Progenitor cell of endocrine pancreas (in vitro differentiated cells): ENCODE measurements at regions not wholly inside any gene's neighbourhood (a gene's known extent, or its start where the extent isn't known, plus 50 kb on each side); places are given as distances from the start of the nearest gene placed in this dataset.

Experiments
- DNase-seq: peaks from one replicate; pipeline ENCODE4 v3.0.0; 2021; ENCODE audit warnings: low spot score; ENCODE audit not compliant: unreplicated experiment
- H3K27ac Mint-ChIP-seq: 2 replicates; pipeline ENCODE4 v1.8.0; 2021; ENCODE audit warnings: mild to moderate bottlenecking, moderate library complexity, mixed read lengths
- H3K27me3 Mint-ChIP-seq: 2 replicates; pipeline ENCODE4 v1.8.0; 2021; ENCODE audit warnings: mixed read lengths
- H3K36me3 Mint-ChIP-seq: 2 replicates; pipeline ENCODE4 v1.8.0; 2022; ENCODE audit warnings: mixed read lengths; ENCODE audit not compliant: insufficient read depth
- H3K4me1 Mint-ChIP-seq: 2 replicates; pipeline ENCODE4 v1.8.0; 2021; ENCODE audit warnings: low read depth, mixed read lengths
- H3K4me3 Mint-ChIP-seq: 2 replicates; pipeline ENCODE4 v1.8.0; 2021; ENCODE audit warnings: low read depth, mild to moderate bottlenecking, moderate library complexity, mixed read lengths
- H3K9me3 Mint-ChIP-seq: 2 replicates; pipeline ENCODE4 v1.8.0; 2021; ENCODE audit warnings: low read depth, mixed read lengths
- CTCF ChIP-seq: fragments of 200-600 bp; sonication (generic); IDR thresholded peaks from one replicate; pipeline ENCODE4 v1.5.0; 2021; ENCODE audit warnings: antibody characterized with exemption, mild to moderate bottlenecking; ENCODE audit not compliant: unreplicated experiment

GRCh38 chr1:22290611-22291010 lies 147.7 kb upstream of the WNT4 start:
- TF ChIP-seq CTCF: no peak
- H3K4me3 Mint-ChIP-seq: no peak overlapping the region
- H3K4me1 Mint-ChIP-seq: no peaks in the 10 kb centered on the region
- no peak overlapping the region for H3K27ac Mint-ChIP-seq
- no peaks in the 10 kb centered on the region for H3K36me3 Mint-ChIP-seq
- peaks cover 31% of the 10 kb centered on the region for H3K27me3 Mint-ChIP-seq
- no peak for DNase-seq
- peaks cover 3% of the 10 kb centered on the region for H3K9me3 Mint-ChIP-seq

DNA sequence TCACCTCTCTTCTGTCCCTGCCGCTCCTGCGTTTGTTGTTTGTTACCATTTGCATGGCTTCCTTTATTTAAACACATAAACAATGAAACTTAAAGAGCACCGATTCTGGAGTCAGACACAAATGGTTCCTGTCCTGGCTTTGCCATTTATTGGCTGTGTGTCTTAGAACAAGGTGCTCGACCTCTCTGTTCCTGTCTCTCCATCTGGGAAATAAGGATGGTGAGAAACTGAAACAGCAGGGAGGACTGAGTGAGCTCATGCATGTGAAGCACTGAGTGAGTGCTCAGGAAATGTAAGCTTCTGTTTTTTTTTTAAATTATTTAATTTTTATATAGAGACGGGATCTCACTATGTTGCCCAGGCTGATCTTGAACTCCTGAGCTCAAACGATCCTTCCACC lies 148.2 kb upstream of the WNT4 start:
- no peak for TF ChIP-seq CTCF
- Mint-ChIP-seq H3K36me3 (no peaks in the 10 kb centered on the region), H3K4me3 (no peak overlapping the region), H3K27me3 (peaks cover 35% of the 10 kb centered on the region), H3K27ac (no peak overlapping the region), H3K4me1 (no peaks in the 10 kb centered on the region), H3K9me3 (peaks cover 3% of the 10 kb centered on the region)
- DNase-seq: no peak

DNA sequence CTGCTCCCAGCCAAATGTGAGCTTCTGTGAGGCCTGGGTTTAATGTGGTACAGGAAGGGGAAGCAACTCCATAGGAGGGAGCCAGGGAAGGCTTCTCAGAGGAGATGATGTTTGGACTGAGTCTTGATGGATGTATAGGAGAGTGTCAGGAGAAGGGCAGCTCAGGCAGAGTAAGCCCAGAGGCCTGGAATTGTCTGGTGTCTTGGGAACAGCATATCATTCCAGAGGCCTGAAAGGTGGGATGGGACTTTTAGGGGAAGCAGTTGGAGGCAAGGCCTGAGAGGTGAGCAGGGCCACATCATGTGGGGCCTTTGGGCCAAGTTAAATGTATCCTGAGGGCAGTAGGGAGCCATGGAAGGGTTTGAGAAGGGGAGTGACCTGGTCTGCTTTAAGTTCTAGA lies 148.6 kb upstream of the WNT4 start:
- Mint-ChIP-seq H3K36me3 (no peaks in the 10 kb centered on the region), H3K4me1 (no peaks in the 10 kb centered on the region), H3K27ac (no peak overlapping the region), H3K9me3 (peaks cover 3% of the 10 kb centered on the region), H3K4me3 (no peak overlapping the region), H3K27me3 (peaks cover 40% of the 10 kb centered on the region)
- DNase-seq: no peak
- no peak for TF ChIP-seq CTCF

DNA sequence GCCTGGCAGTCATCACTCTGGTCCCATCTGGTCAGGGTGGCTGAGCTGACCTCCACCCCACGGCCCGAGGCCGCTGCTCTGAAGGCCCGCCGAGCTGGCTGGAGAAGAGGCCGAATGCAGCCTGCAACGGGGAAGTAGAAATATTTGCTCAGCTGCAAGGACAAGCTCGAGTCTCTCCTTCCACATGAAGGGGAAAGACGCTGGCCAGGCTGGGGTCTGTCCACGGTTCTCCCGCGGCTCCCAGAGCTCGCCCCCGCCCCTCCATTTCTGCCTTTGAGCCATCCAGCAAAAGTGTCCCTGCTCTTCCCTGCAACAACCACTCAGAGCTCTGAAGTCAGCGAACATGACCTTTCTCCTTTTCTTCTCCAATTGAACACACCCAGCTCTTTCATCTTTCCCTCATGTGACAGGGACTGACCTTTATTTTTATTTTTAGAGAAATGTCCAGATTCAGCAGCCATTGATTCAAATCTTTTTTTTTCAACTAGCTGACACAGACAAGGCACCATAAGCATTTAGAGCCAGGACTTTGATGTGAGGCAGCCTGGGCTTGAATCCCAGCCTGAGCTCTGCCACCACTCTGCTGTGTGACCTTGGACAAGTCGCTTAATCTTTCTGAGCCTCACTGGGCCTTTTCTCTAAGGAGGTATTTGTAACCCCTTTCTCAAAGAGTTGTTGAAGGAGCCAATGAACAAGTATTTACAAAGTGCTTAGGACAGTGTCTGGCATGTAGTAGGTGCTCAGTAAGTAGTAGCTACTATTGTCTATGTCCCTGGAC lies 149.3 kb upstream of the WNT4 start:
- Mint-ChIP-seq H3K4me1 (no peaks in the 10 kb centered on the region), H3K4me3 (no peak overlapping the region)
- DNase-seq: no peak

DNA sequence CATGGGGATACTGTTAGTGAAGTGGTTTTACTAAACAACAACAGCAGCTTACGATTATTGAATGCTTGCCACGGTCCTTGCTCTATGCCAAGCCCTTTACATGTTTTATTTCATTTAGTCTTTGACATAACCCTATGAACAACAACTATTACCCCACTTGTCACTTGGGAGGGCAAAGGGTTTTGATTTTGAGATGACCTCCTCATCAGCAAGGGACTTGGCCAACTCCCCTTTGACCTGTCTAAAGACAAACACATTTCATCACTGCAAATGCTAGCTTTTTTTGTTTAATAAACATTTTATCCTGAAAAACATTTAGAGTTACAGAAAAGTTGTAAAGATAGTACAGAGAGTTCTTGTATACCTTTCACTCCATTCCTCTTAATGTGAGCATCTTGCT lies 152.5 kb upstream of the WNT4 start:
- H3K4me1 Mint-ChIP-seq: no peaks in the 10 kb centered on the region
- peaks cover 35% of the 10 kb centered on the region for H3K27me3 Mint-ChIP-seq
- peaks cover 5% of the 10 kb centered on the region for H3K9me3 Mint-ChIP-seq
- TF ChIP-seq CTCF: no peak
- no peaks in the 10 kb centered on the region for H3K36me3 Mint-ChIP-seq
- no peak for DNase-seq
- no peak overlapping the region for H3K27ac Mint-ChIP-seq
- no peak overlapping the region for H3K4me3 Mint-ChIP-seq

More for the DNA sequence above, 149.3 kb upstream of the WNT4 start:
- Mint-ChIP-seq H3K27ac (no peak overlapping the region), H3K9me3 (peaks cover 3% of the 10 kb centered on the region), H3K27me3 (peaks cover 43% of the 10 kb centered on the region), H3K36me3 (no peaks in the 10 kb centered on the region)
- TF ChIP-seq CTCF: no peak
